SU-DHL-6 (cell line): ENCODE measurements at regions not wholly inside any gene's neighbourhood (a gene's known extent, or its start where the extent isn't known, plus 50 kb on each side); places are given as distances from the start of the nearest gene placed in this dataset.

ENCODE experiments used
- H2AFZ ChIP-seq: fragments of 200-600 bp; sonication (generic); 2 replicates; pipeline ENCODE4 v1.6.1; 2014; ENCODE audit warnings: low read depth, mild to moderate bottlenecking, moderate library complexity, mixed read lengths, antibody characterized with exemption, low read length; ENCODE audit not compliant: severe bottlenecking
- H3F3A ChIP-seq: fragments of 200-600 bp; shearing (Covaris generic); 2 replicates; pipeline ENCODE4 v1.6.0; 2016; ENCODE audit warnings: antibody characterized with exemption, mild to moderate bottlenecking; ENCODE audit not compliant: insufficient read depth
- H3K27ac ChIP-seq: fragments of 200-600 bp; sonication (generic); 2 replicates; pipeline ENCODE4 v1.5.1; 2016; ENCODE audit warnings: low read depth, mild to moderate bottlenecking, low read length, moderate library complexity, mixed read lengths
- H3K27me3 ChIP-seq: fragments of 200-600 bp; sonication (generic), shearing (Covaris generic); 2 replicates; pipeline ENCODE4 v1.6.0; 2014; ENCODE audit warnings: mild to moderate bottlenecking, low read length
- H3K36me3 ChIP-seq: fragments of 200-600 bp; sonication (generic); 2 replicates; pipeline ENCODE4 v1.6.1; 2014; ENCODE audit warnings: mild to moderate bottlenecking, low read length, mixed read lengths
- H3K4me2 ChIP-seq: fragments of 300-600, 200-600 bp; shearing (Covaris generic), sonication (generic); 2 replicates; pipeline ENCODE4 v1.6.0; 2014; ENCODE audit warnings: low read length, low read depth, mild to moderate bottlenecking; ENCODE audit not compliant: poor library complexity, severe bottlenecking
- H3K4me3 ChIP-seq: fragments of 200-600 bp; sonication (generic); 2 replicates; pipeline ENCODE4 v1.5.1; 2014; ENCODE audit warnings: antibody characterized with exemption, low read length, mild to moderate bottlenecking, mixed read lengths; ENCODE audit not compliant: insufficient read depth, poor library complexity, severe bottlenecking
- H3K79me2 ChIP-seq: fragments of 200-600 bp; sonication (generic); 2 replicates; pipeline ENCODE4 v1.6.1; 2014; ENCODE audit warnings: mild to moderate bottlenecking, low read length, moderate library complexity; ENCODE audit not compliant: insufficient read depth
- H3K9ac ChIP-seq: fragments of 200-600 bp; sonication (generic); 2 replicates; pipeline ENCODE4 v1.7.0; 2014; ENCODE audit warnings: mild to moderate bottlenecking, low read length
- H3K9me2 ChIP-seq: fragments of 200-600 bp; sonication (generic); replicated peaks from 2 replicates; pipeline ENCODE4 v1.6.1; 2014; ENCODE audit warnings: low read length; ENCODE audit not compliant: insufficient read depth
- H3K9me3 ChIP-seq: fragments of 200-600 bp; sonication (generic); 2 replicates; pipeline ENCODE4 v1.6.1; 2014; ENCODE audit warnings: low read length, mixed read lengths; ENCODE audit not compliant: insufficient read depth
- H4K20me1 ChIP-seq: fragments of 200-600 bp; sonication (generic); 2 replicates; pipeline ENCODE4 v1.6.1; 2014; ENCODE audit warnings: low read depth, mild to moderate bottlenecking, antibody characterized with exemption, low read length, moderate library complexity, mixed read lengths
- EZH2phosphoT487 ChIP-seq: fragments of 200-600 bp; sonication (generic), shearing (Covaris generic); conservative IDR thresholded peaks from 2 replicates; pipeline ENCODE4 v1.6.1; 2018; ENCODE audit warnings: mild to moderate bottlenecking, antibody characterized with exemption, low read length, moderate library complexity, mixed read lengths
- TF ChIP-seq, protein P1 (sequence below): fragments of 200-600 bp; sonication (generic); IDR thresholded peaks from one replicate; pipeline ENCODE4 v1.5.1; 2017; ENCODE audit warnings: antibody characterized with exemption, mild to moderate bottlenecking, low read length, moderate library complexity; ENCODE audit not compliant: insufficient read depth, poor library complexity, severe bottlenecking

GRCh38 chr2:136378712-136379595 is 261.0 kb upstream of the CXCR4 start:
- no peak for TF ChIP-seq EZH2phosphoT487
- TF ChIP-seq, protein P1, sequence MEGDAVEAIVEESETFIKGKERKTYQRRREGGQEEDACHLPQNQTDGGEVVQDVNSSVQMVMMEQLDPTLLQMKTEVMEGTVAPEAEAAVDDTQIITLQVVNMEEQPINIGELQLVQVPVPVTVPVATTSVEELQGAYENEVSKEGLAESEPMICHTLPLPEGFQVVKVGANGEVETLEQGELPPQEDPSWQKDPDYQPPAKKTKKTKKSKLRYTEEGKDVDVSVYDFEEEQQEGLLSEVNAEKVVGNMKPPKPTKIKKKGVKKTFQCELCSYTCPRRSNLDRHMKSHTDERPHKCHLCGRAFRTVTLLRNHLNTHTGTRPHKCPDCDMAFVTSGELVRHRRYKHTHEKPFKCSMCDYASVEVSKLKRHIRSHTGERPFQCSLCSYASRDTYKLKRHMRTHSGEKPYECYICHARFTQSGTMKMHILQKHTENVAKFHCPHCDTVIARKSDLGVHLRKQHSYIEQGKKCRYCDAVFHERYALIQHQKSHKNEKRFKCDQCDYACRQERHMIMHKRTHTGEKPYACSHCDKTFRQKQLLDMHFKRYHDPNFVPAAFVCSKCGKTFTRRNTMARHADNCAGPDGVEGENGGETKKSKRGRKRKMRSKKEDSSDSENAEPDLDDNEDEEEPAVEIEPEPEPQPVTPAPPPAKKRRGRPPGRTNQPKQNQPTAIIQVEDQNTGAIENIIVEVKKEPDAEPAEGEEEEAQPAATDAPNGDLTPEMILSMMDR: peak; percentile 85
- Histone ChIP-seq H3K27me3 (no peaks in the 10 kb centered on the region), H3K79me2 (no peaks in the 10 kb centered on the region), H3F3A (peaks cover 55% of the 10 kb centered on the region), H3K4me2 (peak overlapping the region; percentile 38), H3K27ac (peak overlapping the region; percentile 99), H4K20me1 (no peaks in the 10 kb centered on the region), H3K9me2 (no peaks in the 10 kb centered on the region), H2AFZ (peak overlapping the region; percentile 43), H3K9ac (peak overlapping the region; percentile 49), H3K4me3 (no peak overlapping the region), H3K36me3 (no peaks in the 10 kb centered on the region), H3K9me3 (no peaks in the 10 kb centered on the region)

DNA sequence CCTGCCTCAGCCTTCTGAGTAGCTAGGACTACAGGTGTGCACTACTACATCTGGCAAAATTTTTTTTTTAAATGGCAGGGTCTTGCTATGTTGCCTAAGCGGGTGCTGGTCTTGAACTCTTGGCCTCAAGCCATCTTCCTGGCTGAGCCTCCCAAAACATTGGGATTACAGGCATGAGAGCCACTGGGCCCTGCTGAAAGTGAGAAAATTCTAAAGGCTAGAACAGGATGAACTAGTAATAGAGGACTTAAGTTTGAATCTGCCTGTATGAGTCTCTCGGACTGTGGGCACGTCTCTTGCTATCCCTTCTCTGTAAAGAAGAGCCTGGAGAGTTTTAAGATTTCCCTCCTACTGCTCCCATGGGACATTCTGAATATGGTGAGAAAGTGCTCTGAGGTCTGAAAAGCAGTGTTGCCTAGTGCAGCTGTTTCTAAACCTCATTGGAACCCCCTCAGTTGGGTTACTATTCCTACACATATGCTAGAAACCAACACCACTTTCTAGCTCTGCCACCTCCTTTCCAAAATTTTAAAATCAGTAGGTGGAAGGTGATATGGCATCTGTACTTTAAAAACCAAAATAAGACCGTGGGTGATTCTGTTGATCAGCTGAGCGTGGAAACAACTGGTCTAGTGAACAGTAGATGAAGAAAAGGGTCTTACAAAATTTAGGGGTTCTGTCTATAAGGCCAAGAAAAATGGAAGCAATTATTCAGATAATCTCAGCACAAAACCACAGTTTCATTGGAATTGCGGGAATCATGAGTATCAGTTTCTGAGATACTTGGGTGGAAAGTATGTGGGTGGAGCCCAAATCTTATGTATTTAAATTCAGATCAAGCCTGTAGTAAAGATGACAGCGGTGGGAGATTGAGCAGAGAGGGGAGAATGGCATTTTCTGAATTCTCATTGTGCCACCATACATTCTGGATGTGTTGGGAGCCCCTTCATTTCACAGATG is 259.8 kb upstream of the CXCR4 start:
- H3K9ac ChIP-seq: peak overlapping the region; percentile 49
- H3K36me3 ChIP-seq: no peaks in the 10 kb centered on the region
- H3F3A ChIP-seq: peaks cover 43% of the 10 kb centered on the region
- no peaks in the 10 kb centered on the region for H4K20me1 ChIP-seq
- peak overlapping the region; percentile 99 for H3K27ac ChIP-seq
- peak overlapping the region; percentile 17 for H2AFZ ChIP-seq
- H3K4me3 ChIP-seq: no peak overlapping the region
- H3K79me2 ChIP-seq: no peaks in the 10 kb centered on the region
- H3K9me2 ChIP-seq: no peaks in the 10 kb centered on the region
- no peaks in the 10 kb centered on the region for H3K27me3 ChIP-seq
- H3K4me2 ChIP-seq: peak overlapping the region; percentile 38
- no peaks in the 10 kb centered on the region for H3K9me3 ChIP-seq
- TF ChIP-seq, protein P1: no peak
- TF ChIP-seq EZH2phosphoT487: no peak

- no peak for TF ChIP-seq EZH2phosphoT487
- TF ChIP-seq, protein P1: no peak
- H3K9me2 ChIP-seq: no peaks in the 10 kb centered on the region
- H3K9me3 ChIP-seq: no peaks in the 10 kb centered on the region
- no peaks in the 10 kb centered on the region for H3K36me3 ChIP-seq
- H3K9ac ChIP-seq: peak overlapping the region; percentile 49
- no peak overlapping the region for H3K4me3 ChIP-seq
- H3F3A ChIP-seq: peaks cover 34% of the 10 kb centered on the region
- no peaks in the 10 kb centered on the region for H4K20me1 ChIP-seq
- H3K27ac ChIP-seq: peak overlapping the region; percentile 99
- no peaks in the 10 kb centered on the region for H3K79me2 ChIP-seq
- no peaks in the 10 kb centered on the region for H3K27me3 ChIP-seq
- peak overlapping the region; percentile 38 for H3K4me2 ChIP-seq
- peak overlapping the region; percentile 15 for H2AFZ ChIP-seq
Measured at GRCh38 chr2:136376798-136377211, 258.9 kb upstream of the CXCR4 start.
